ENCODE measurements at regions not wholly inside any gene's neighbourhood (a gene's known extent, or its start where the extent isn't known, plus 50 kb on each side); places are given as distances from the start of the nearest gene placed in this dataset.

GRCh38 chr10:16352146-16352545, 84.7 kb upstream of the PTER start:
- DNase-seq (ENCODE audit: low spot score): no peak
- no peak for FAIRE-seq

GRCh38 chr10:16360001-16360400, 76.8 kb upstream of the PTER start:
- no peak for FAIRE-seq
- DNase-seq (ENCODE audit: low spot score): no peak

- DNase-seq (ENCODE audit: low spot score) (no peak), FAIRE-seq (no peak)
Measured at GRCh38 chr10:16360425-16360824, 76.4 kb upstream of the PTER start.

DNA sequence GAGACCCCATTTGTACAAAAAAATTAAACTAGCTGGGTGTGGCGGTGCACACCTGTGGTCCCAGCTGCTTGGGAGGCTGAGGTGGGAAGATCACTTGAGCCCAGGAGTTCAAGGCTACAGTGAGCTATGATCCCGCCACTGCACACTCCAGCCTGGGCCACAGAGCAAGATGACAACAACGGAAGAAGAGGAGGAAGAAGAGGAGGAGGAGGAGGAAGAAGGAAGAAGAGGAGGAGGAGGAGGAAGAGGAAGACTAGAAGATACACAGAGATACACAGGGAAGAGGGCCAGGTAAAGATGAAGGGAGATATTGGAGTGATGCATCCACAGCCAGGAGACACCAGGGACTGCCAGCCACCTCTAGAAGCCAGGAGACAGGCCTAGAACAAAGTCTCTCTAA, 75.7 kb upstream of the PTER start:
- FAIRE-seq: peak; percentile 5

DNA sequence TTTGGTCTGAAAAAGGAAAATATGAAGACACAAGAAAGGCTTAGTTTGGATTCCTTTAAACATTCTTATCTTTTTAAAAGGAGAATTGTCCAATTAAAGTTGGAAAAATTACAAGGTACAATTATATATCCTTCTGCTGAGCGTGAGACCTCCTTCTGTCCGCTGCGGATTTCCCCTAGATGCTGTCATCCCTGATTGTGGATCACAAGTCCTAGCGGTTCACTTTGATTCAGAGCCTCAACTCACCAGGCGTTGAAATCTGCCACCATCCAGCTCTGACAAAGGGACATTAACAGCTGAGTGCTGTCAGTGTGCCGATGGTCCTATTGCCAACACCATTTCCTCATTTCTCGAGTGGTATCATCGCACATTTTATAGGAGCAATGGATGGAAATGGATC, 73.1 kb upstream of the PTER start:
- DNase-seq (ENCODE audit: low spot score) (no peak), FAIRE-seq (no peak)

More for the DNA sequence above, 75.7 kb upstream of the PTER start:
- DNase-seq (ENCODE audit: low spot score): no peak

DNA sequence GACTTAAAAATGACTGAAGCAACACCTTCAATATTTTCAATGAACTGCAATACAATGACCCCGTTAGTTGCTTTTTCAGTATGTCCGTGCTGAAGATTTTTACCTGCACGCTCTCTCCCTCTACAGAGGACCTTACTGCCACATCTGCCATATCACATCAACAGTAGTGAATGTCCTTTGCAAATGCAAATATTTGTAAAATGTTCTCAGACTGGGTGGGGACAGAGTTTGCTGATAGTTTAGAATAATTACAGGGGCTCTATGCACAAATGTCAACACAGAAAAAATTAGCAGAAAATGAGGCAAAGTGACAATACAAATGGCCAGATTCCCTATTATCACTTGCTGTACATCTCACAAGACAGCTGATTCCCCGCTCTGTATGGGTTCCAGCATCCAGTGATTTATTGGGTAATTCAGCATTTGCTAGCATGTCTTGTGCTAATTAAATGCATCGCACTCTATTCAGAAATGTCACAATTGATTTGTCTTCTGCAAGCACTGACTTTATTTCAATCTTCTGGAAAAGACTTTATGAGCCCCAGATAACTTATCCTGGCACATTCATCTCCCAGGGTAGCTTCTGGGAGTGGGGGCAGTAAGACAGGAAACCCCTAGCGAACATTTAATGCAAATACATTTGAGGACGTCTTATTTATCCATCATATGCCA, 69.1 kb upstream of the PTER start:
- no peak for DNase-seq (ENCODE audit: low spot score)
- no peak for FAIRE-seq

- FAIRE-seq (peak; percentile 56), DNase-seq (ENCODE audit: low spot score) (peak; percentile 46)
Measured at GRCh38 chr10:16381083-16381482, 55.7 kb upstream of the PTER start.

DNA sequence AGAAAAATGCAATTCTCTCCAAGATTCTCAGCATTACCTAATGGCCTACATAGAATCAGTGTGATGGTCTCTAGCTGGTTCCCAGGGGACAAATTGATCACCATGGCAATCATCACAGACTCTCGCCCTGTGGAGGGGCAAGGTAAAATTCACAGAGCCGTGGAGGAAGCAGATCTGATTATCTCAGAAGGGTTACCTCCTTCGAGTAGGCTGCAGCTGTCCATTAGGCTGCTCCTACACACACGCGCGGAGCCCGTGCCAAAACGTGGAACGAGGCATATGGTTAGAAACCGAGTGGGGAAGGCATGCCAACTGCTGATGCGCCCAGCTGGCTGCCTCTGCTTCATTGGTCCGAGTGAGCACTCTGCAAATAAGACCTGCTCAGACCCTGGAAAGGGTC, 52.8 kb upstream of the PTER start:
- no peak for FAIRE-seq
- no peak for DNase-seq (ENCODE audit: low spot score)

DNA sequence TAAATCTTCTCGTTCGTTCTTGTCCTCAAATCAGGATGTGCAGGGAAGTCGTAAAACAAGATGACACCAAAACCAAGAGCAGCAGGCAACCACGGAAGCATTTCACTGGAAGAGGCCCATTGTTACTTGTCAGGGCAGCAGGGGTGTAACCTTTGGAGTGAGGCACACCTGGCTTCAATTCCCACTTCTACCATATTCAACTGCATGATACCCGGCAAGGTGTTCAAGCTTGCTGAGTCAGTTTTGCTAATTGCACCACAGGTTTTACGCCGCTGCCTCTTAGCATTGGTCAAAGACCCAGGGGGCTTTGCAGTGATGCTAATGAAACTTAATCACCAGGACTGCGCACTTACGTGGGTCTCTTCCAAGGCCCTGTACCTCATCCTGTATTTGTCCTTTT, 50.0 kb upstream of the PTER start:
- FAIRE-seq: no peak

More for the DNA sequence above, 50.0 kb upstream of the PTER start:
- no peak for DNase-seq (ENCODE audit: low spot score)
